ENCODE measurements at regions not wholly inside any gene's neighbourhood (a gene's known extent, or its start where the extent isn't known, plus 50 kb on each side); places are given as distances from the start of the nearest gene placed in this dataset.

GRCh38 chr16:73202161-73202729 is 154.3 kb upstream of the ZFHX3 start:
- no peak for TF ChIP-seq ELF4 (IDR thresholded peaks at IDR 0.05)
- TF ChIP-seq BHLHE40 (IDR thresholded peaks at IDR 0.05; ENCODE audit: borderline replicate concordance), result no peak
- TF ChIP-seq FOXM1 (IDR thresholded peaks at IDR 0.05; ENCODE audit: borderline replicate concordance), result no peak
- no peak for TF ChIP-seq NFRKB (IDR thresholded peaks at IDR 0.05)
- no peak for TF ChIP-seq SP1 (IDR thresholded peaks at IDR 0.05)
- no peak for TF ChIP-seq L3MBTL2 (conservative IDR thresholded peaks at IDR 0.05)

Data from HEK293T (cell line).